ENCODE measurements at regions not wholly inside any gene's neighbourhood (a gene's known extent, or its start where the extent isn't known, plus 50 kb on each side); places are given as distances from the start of the nearest gene placed in this dataset.

DNA sequence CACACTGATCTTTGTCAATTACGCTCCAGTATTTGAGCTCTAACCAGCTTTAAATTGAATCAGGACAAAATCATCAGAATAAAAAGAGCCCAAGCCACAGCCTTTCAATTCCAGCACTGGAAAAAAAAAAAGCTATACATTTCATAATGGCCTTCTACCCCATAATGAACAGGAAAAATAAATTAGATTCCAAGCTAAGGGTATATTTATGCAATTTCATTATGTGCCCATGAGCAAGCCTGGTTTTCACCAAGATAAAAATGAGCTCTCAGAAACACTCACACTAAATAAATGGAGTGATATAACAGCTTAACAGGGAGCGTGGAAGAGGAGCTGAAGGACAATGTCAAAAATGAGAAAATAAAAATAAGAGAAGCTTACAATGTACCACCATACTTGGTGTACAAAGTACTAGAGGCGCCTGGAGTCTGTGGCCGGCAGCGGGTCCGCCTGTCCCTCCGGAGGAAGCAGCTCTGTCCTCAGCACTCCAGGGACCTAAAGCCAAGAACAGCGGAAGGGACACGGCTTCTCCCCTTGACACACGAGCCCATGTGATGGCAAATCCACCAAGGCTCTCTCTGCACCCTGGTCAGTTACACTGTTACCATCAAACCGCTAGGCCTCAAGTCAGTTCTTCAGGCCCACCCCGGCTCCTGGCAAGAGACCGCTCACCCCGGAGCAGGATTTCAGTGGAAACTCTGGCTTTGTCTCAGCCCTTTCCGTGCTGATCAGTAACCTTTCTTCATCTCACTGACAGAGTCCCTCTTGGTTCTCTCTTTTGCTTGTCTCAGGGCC lies 69.6 kb downstream of the RBFOX3 start:
- TF ChIP-seq GATA2 (IDR thresholded peaks at IDR 0.05; ENCODE audit: low read depth, low read length) (peak; percentile 29; the same call in 1 of the 2 replicates), GATA3 (IDR thresholded peaks at IDR 0.05; ENCODE audit: low read depth, low read length) (no peak)

Measured in SH-SY5Y (cell line).